ENCODE measurements at regions not wholly inside any gene's neighbourhood (a gene's known extent, or its start where the extent isn't known, plus 50 kb on each side); places are given as distances from the start of the nearest gene placed in this dataset.
"Not testable (repeated sequence)": the region's sequence is repeated elsewhere in the genome, so short reads cannot be mapped to it uniquely, and the experiment has no call there.

- DNase-seq (ENCODE audit: low spot score): not testable (repeated sequence)
Observed at GRCh38 chr20:47842950-47843349, 57.7 kb upstream of the SULF2 start.

GRCh38 chr20:47842004-47842403, 56.7 kb upstream of the SULF2 start:
- DNase-seq (ENCODE audit: low spot score): not testable (repeated sequence)

GRCh38 chr20:47836256-47836817, 51.1 kb upstream of the SULF2 start:
- not testable (repeated sequence) for DNase-seq (ENCODE audit: low spot score)

Data from AG08395 (cell line).